DND-41 (cell line): ENCODE measurements at regions not wholly inside any gene's neighbourhood (a gene's known extent, or its start where the extent isn't known, plus 50 kb on each side); places are given as distances from the start of the nearest gene placed in this dataset.

Source experiments
- EZH2 ChIP-seq: IDR thresholded peaks from 3 replicates; pipeline ENCODE4 v1.6.1; 2012; ENCODE audit warnings: borderline replicate concordance, low read depth, mild to moderate bottlenecking, moderate library complexity, low read length, inconsistent platforms; ENCODE audit not compliant: severe bottlenecking
- TF ChIP-seq, protein P1 (sequence below): IDR thresholded peaks from 2 replicates; pipeline ENCODE4 v1.5.1; 2012; ENCODE audit warnings: borderline replicate concordance, low read length, moderate library complexity, mild to moderate bottlenecking; ENCODE audit not compliant: poor library complexity, severe bottlenecking; ENCODE audit errors: extremely low read depth

DNA sequence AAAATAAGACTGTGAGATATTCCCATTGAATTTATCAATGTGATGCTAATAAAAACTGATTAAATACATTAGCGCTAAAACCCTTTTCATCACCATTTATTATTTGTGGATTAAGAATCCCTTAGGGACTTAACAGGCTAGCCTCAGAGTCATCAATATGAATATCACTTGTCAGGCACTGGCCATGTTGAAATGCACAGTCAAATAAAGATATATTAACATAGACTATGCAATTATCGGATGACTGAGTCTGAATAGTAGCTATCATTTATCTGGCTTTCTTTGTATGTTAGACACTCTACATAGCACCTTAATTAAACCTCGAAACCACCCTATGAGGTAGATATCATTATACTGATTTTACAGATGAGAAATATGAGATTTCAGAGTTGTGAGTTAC lies 213.6 kb downstream of the RDH14 start:
- TF ChIP-seq, protein P1, sequence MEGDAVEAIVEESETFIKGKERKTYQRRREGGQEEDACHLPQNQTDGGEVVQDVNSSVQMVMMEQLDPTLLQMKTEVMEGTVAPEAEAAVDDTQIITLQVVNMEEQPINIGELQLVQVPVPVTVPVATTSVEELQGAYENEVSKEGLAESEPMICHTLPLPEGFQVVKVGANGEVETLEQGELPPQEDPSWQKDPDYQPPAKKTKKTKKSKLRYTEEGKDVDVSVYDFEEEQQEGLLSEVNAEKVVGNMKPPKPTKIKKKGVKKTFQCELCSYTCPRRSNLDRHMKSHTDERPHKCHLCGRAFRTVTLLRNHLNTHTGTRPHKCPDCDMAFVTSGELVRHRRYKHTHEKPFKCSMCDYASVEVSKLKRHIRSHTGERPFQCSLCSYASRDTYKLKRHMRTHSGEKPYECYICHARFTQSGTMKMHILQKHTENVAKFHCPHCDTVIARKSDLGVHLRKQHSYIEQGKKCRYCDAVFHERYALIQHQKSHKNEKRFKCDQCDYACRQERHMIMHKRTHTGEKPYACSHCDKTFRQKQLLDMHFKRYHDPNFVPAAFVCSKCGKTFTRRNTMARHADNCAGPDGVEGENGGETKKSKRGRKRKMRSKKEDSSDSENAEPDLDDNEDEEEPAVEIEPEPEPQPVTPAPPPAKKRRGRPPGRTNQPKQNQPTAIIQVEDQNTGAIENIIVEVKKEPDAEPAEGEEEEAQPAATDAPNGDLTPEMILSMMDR = no peak
- no peak for TF ChIP-seq EZH2
